Stimulated activated CD8-positive, alpha-beta memory T cell treated with anti-CD3 and anti-CD28 coated beads, Interleukin-15, amount 100 ng/mL, for 24 hours (primary cell): ENCODE measurements at regions not wholly inside any gene's neighbourhood (a gene's known extent, or its start where the extent isn't known, plus 50 kb on each side); places are given as distances from the start of the nearest gene placed in this dataset.
"Not testable (repeated sequence)": the region's sequence is repeated elsewhere in the genome, so short reads cannot be mapped to it uniquely, and the experiment has no call there.

Experiments
- DNase-seq: peaks from one replicate; pipeline ENCODE4 v3.0.0-alpha.2; 2020; ENCODE audit warnings: low read depth

GRCh38 chr3:159232966-159233365 lies 431.1 kb downstream of the MFSD1 start:
- no peak for DNase-seq

- DNase-seq = no peak
These were observed 431.9 kb downstream of the MFSD1 start for GRCh38 chr3:159233734-159234133.

GRCh38 chr3:159234306-159234705 lies 432.5 kb downstream of the MFSD1 start:
- no peak for DNase-seq

GRCh38 chr3:159236321-159236720 lies 434.5 kb downstream of the MFSD1 start:
- no peak for DNase-seq

GRCh38 chr3:159237226-159237625 lies 435.4 kb downstream of the MFSD1 start:
- no peak for DNase-seq

- no peak for DNase-seq
These were observed 436.8 kb downstream of the MFSD1 start for GRCh38 chr3:159238646-159239045.

- no peak for DNase-seq
These were observed 437.2 kb downstream of the MFSD1 start for GRCh38 chr3:159239059-159239458.

- DNase-seq = no peak
These were observed 443.1 kb downstream of the MFSD1 start for GRCh38 chr3:159244933-159245332.

GRCh38 chr3:159245871-159246270 lies 444.0 kb downstream of the MFSD1 start:
- no peak for DNase-seq

- DNase-seq = no peak
These were observed 444.5 kb downstream of the MFSD1 start for GRCh38 chr3:159246385-159246784.

GRCh38 chr3:159249472-159250174 lies 447.8 kb downstream of the MFSD1 start:
- no peak for DNase-seq

- DNase-seq = no peak
These were observed 449.1 kb downstream of the MFSD1 start for GRCh38 chr3:159250961-159251360.

- DNase-seq = no peak
These were observed 450.4 kb downstream of the MFSD1 start for GRCh38 chr3:159252274-159252673.

- no peak for DNase-seq
These were observed 451.0 kb downstream of the MFSD1 start for GRCh38 chr3:159252772-159253384.

GRCh38 chr3:159253860-159254259 lies 452.0 kb downstream of the MFSD1 start:
- no peak for DNase-seq

- DNase-seq = no peak
These were observed 456.1 kb downstream of the MFSD1 start for GRCh38 chr3:159257954-159258353.

- no peak for DNase-seq
These were observed 457.1 kb downstream of the MFSD1 start for GRCh38 chr3:159258934-159259333.

- DNase-seq = no peak
These were observed 458.3 kb downstream of the MFSD1 start for GRCh38 chr3:159260049-159260662.

GRCh38 chr3:159261333-159261732 lies 459.5 kb downstream of the MFSD1 start:
- not testable (repeated sequence) for DNase-seq

- DNase-seq = no peak
These were observed 462.1 kb downstream of the MFSD1 start for GRCh38 chr3:159263750-159264553.

- DNase-seq = no peak
These were observed 463.9 kb downstream of the MFSD1 start for GRCh38 chr3:159265705-159266104.

GRCh38 chr3:159266779-159267178 lies 464.9 kb downstream of the MFSD1 start:
- no peak for DNase-seq
